ENCODE measurements at regions not wholly inside any gene's neighbourhood (a gene's known extent, or its start where the extent isn't known, plus 50 kb on each side); places are given as distances from the start of the nearest gene placed in this dataset.
A peak's percentile ranks its signal among the peaks of the same experiment; 100 is the strongest.
"Not testable (repeated sequence)": the region's sequence is repeated elsewhere in the genome, so short reads cannot be mapped to it uniquely, and the experiment has no call there.

- TF ChIP-seq CTCF (IDR thresholded peaks at IDR 0.05) = no peak
- Histone ChIP-seq H3K4me3 (no peak overlapping the region), H3K9me3 (no peaks in the 10 kb centered on the region), H3K4me1 (no peaks in the 10 kb centered on the region), H3K36me3 (no peaks in the 10 kb centered on the region), H3K27ac (no peak overlapping the region), H3K27me3 (no peaks in the 10 kb centered on the region)
- ATAC-seq (no peak), DNase-seq (no peak), FAIRE-seq (no peak)
- intact Hi-C loops (cut with DNase I) = no loop called here
- WGBS, 2 donors = 76 to 79% methylated on average over 2 of the region's 2 CpGs
Measured at GRCh38 chr5:86716121-86716520, 98.4 kb downstream of the COX7C start.

GRCh38 chr5:86731319-86732117 lies 113.8 kb downstream of the COX7C start:
- H3K36me3 ChIP-seq; H3K9me3 ChIP-seq; ATAC-seq; H3K27me3 ChIP-seq; intact Hi-C loops (cut with DNase I); FAIRE-seq; H3K4me1 ChIP-seq; H3K4me3 ChIP-seq; H3K27ac ChIP-seq: not testable (repeated sequence)
- peak in 1 of 6 donors; percentile 31 for DNase-seq
- 79 to 92% methylated on average over 17 to 20 of the region's 20 CpGs for WGBS, 2 donors

- ATAC-seq (no peak), FAIRE-seq (no peak), DNase-seq (no peak)
- Histone ChIP-seq H3K4me1 (no peaks in the 10 kb centered on the region), H3K27ac (no peak overlapping the region), H3K9me3 (no peaks in the 10 kb centered on the region), H3K36me3 (no peaks in the 10 kb centered on the region), H3K27me3 (no peaks in the 10 kb centered on the region), H3K4me3 (no peak overlapping the region)
- intact Hi-C loops (cut with DNase I) = no loop called here
- no peak for TF ChIP-seq CTCF (IDR thresholded peaks at IDR 0.05)
- WGBS, 2 donors = 71 to 82% methylated on average over 2 of the region's 2 CpGs
Measured at GRCh38 chr5:86735370-86735769, 117.6 kb downstream of the COX7C start.

GRCh38 chr5:86737579-86737978 lies 119.8 kb downstream of the COX7C start:
- Histone ChIP-seq H3K36me3 (no peaks in the 10 kb centered on the region), H3K4me1 (no peaks in the 10 kb centered on the region), H3K9me3 (no peaks in the 10 kb centered on the region), H3K27ac (no peak overlapping the region), H3K4me3 (no peak overlapping the region), H3K27me3 (no peaks in the 10 kb centered on the region)
- no peak for TF ChIP-seq CTCF (IDR thresholded peaks at IDR 0.05)
- DNase-seq (no peak), ATAC-seq (no peak), FAIRE-seq (no peak)
- 58 to 82% methylated on average over 1 of the region's 1 CpG for WGBS, 2 donors
- intact Hi-C loops (cut with DNase I) = no loop called here

- TF ChIP-seq CTCF (IDR thresholded peaks at IDR 0.05) = no peak
- no peaks in the 10 kb centered on the region for H3K9me3 ChIP-seq
- H3K27me3 ChIP-seq = no peaks in the 10 kb centered on the region
- H3K27ac ChIP-seq = no peak overlapping the region
- 30 to 55% methylated on average over 3 of the region's 3 CpGs for WGBS, 2 donors
- DNase-seq (no peak), ATAC-seq (no peak), FAIRE-seq (no peak)
- H3K4me3 ChIP-seq = no peak overlapping the region
- intact Hi-C loops (cut with DNase I) = no loop called here
- H3K4me1 ChIP-seq = no peaks in the 10 kb centered on the region
- H3K36me3 ChIP-seq = no peaks in the 10 kb centered on the region
Measured at GRCh38 chr5:86748538-86749105, 130.9 kb downstream of the COX7C start.

Measured in pancreas (tissue), 10 donors.